Panc1 (cell line): ENCODE measurements at regions not wholly inside any gene's neighbourhood (a gene's known extent, or its start where the extent isn't known, plus 50 kb on each side); places are given as distances from the start of the nearest gene placed in this dataset.

ENCODE experiments used
- ATAC-seq: fragments of 200-7000 bp; cut with Tn5 transposase; 2 replicates; pipeline ENCODE4 v1.9.1; 2020; ENCODE audit warnings: mild to moderate bottlenecking, moderate library complexity
- BruUV-seq: library from RNA; stranded (reverse); fragments of 400-500 nt; replicated peaks from 2 replicates; lab custom pipeline; 2021; lab: Mats Ljungman, UMichigan
- CTCF ChIA-PET: fragments of 300-600 bp; sonication (Branson Sonifier 250); formaldehyde crosslinking; loops from one replicate; lab custom pipeline; 2022; ENCODE audit warnings: antibody characterized with exemption; lab: Charles Lee
- POLR2A ChIA-PET: fragments of 300-600 bp; sonication (Branson Sonifier 250); formaldehyde crosslinking; loops from one replicate; lab custom pipeline; 2022; ENCODE audit warnings: antibody characterized with exemption; lab: Charles Lee
- DNase-seq: peaks from one replicate; pipeline ENCODE4 v3.0.0-alpha.2; 2010; ENCODE audit warnings: low read depth, low spot score
- H3K27ac ChIP-seq: 2 replicates; pipeline ENCODE4 v1.5.1; 2011; ENCODE audit warnings: mild to moderate bottlenecking, low read length, inconsistent platforms
- H3K27me3 ChIP-seq: fragments of 200-500 bp; sonication (Bioruptor generic); 2 replicates; pipeline ENCODE4 v1.6.0; 2014; ENCODE audit warnings: low read length, inconsistent platforms; ENCODE audit not compliant: control insufficient read depth, insufficient read depth
- H3K36me3 ChIP-seq: fragments of 200-500 bp; sonication (Bioruptor generic); 2 replicates; pipeline ENCODE4 v1.5.1; 2014; ENCODE audit warnings: inconsistent platforms, mild to moderate bottlenecking, low read length, moderate library complexity; ENCODE audit not compliant: control insufficient read depth, insufficient read depth
- H3K4me1 ChIP-seq: 2 replicates; pipeline ENCODE4 v1.5.1; 2011; ENCODE audit warnings: inconsistent platforms, mild to moderate bottlenecking, low read length, moderate library complexity; ENCODE audit not compliant: control insufficient read depth, insufficient read depth
- H3K4me3 ChIP-seq, 2 experiments: 2 replicates each; pipeline ENCODE4 v1.5.1; 2011 to 2012; ENCODE audit warnings: low read depth in 2 of 2, low read length in 2 of 2, mild to moderate bottlenecking in 2 of 2, inconsistent platforms in 1 of 2, moderate library complexity in 1 of 2
- H3K9me3 ChIP-seq: fragments of 200-500 bp; sonication (Bioruptor generic); 2 replicates; pipeline ENCODE4 v1.5.1; 2014; ENCODE audit warnings: low read depth, mild to moderate bottlenecking, inconsistent platforms, low read length, moderate library complexity; ENCODE audit not compliant: control insufficient read depth, insufficient read depth
- CTCF ChIP-seq: fragments of 450-650 bp; IDR thresholded peaks from 2 replicates; pipeline ENCODE4 v1.5.1; 2017; ENCODE audit warnings: mild to moderate bottlenecking
- POLR2AphosphoS5 ChIP-seq: IDR thresholded peaks from 2 replicates; pipeline ENCODE4 v1.6.1; 2012; ENCODE audit warnings: mild to moderate bottlenecking, low read depth, low read length, moderate library complexity
- SIN3A ChIP-seq: IDR thresholded peaks from 2 replicates; pipeline ENCODE4 v1.6.1; 2012; ENCODE audit warnings: low read depth, mild to moderate bottlenecking, low read length, moderate library complexity, borderline replicate concordance; ENCODE audit not compliant: insufficient read depth
- TCF7L2 ChIP-seq: IDR thresholded peaks from 2 replicates; pipeline ENCODE4 v1.6.1; 2011; ENCODE audit warnings: mild to moderate bottlenecking, low read depth, low read length, inconsistent platforms
- in situ Hi-C: cut with HindIII; loops from 2 replicates; pipeline ENCODE4 v1.10.0; 2016; ENCODE audit warnings: low sequenced_read_pairs, low pct_unique_long_range_greater_than_20kb
- intact Hi-C: fragments of 100-400 bp; cut with micrococcal nuclease; formaldehyde crosslinking; loops from one replicate; pipeline ENCODE4 v1.10.0; 2022; ENCODE audit not compliant: unreplicated experiment
- TF ChIP-seq, protein P1 (sequence below), 2 experiments: IDR thresholded peaks; 2 replicates each; pipeline ENCODE4 v1.6.1; 2011 to 2012; ENCODE audit warnings: low read depth in 2 of 2, control low read depth in 1 of 2, low read length in 1 of 2, mild to moderate bottlenecking in 1 of 2, moderate library complexity in 1 of 2; ENCODE audit not compliant: insufficient read depth in 1 of 2

DNA sequence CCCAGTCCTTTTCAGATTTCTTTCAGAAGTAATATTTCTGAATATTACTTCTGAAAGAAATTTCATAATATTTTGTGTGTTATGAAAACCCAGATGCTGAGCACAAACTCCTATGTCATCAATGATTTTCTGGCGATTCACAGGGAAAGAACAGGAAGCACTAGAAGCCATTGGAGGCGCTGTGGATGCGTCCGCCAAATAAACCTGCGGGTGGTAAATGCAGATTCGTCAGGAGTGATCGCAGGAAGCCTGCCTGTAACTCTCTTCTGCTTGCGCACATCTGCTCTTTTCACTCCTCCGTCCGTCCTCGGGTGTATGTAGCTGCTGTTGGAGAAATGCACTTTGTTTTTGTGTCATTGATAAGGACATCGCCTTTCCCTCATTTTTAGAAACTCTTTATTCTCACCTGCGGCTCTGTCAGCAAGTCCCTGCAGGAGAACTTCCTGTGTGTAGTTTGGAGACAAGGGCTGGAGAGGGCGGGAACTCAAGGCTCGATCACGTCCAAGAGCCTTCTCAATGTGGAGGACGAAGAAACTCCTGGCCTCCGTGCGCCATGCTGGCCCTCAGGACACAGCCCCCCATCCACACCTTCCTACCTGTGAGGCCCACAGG, 483.8 kb downstream of the GALR1 start:
- H3K9me3 ChIP-seq: no peaks in the 10 kb centered on the region
- TF ChIP-seq TCF7L2: no peak
- TF ChIP-seq SIN3A: no peak
- TF ChIP-seq POLR2AphosphoS5: no peak
- TF ChIP-seq CTCF: no peak
- TF ChIP-seq, protein P1, sequence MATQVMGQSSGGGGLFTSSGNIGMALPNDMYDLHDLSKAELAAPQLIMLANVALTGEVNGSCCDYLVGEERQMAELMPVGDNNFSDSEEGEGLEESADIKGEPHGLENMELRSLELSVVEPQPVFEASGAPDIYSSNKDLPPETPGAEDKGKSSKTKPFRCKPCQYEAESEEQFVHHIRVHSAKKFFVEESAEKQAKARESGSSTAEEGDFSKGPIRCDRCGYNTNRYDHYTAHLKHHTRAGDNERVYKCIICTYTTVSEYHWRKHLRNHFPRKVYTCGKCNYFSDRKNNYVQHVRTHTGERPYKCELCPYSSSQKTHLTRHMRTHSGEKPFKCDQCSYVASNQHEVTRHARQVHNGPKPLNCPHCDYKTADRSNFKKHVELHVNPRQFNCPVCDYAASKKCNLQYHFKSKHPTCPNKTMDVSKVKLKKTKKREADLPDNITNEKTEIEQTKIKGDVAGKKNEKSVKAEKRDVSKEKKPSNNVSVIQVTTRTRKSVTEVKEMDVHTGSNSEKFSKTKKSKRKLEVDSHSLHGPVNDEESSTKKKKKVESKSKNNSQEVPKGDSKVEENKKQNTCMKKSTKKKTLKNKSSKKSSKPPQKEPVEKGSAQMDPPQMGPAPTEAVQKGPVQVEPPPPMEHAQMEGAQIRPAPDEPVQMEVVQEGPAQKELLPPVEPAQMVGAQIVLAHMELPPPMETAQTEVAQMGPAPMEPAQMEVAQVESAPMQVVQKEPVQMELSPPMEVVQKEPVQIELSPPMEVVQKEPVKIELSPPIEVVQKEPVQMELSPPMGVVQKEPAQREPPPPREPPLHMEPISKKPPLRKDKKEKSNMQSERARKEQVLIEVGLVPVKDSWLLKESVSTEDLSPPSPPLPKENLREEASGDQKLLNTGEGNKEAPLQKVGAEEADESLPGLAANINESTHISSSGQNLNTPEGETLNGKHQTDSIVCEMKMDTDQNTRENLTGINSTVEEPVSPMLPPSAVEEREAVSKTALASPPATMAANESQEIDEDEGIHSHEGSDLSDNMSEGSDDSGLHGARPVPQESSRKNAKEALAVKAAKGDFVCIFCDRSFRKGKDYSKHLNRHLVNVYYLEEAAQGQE (IDR thresholded peaks at IDR 0.05; ENCODE audit: insufficient read depth in 1 of 2, low read depth in 2 of 2, low read length in 1 of 2): no peak
- POLR2A ChIA-PET: no interaction called here
- intact Hi-C loops (no loop called here), in situ Hi-C loops (no loop called here)
- CTCF ChIA-PET: no interaction called here
- no peak for DNase-seq
- H3K4me3 ChIP-seq: no peak overlapping the region
- H3K27me3 ChIP-seq: peaks cover 10% of the 10 kb centered on the region; the same call in 1 of the 2 replicates
- no peak overlapping the region for H3K27ac ChIP-seq
- no peaks in the 10 kb centered on the region for H3K4me1 ChIP-seq
- no TSS peak for BruUV-seq
- ATAC-seq: no peak
- H3K36me3 ChIP-seq: no peaks in the 10 kb centered on the region

DNA sequence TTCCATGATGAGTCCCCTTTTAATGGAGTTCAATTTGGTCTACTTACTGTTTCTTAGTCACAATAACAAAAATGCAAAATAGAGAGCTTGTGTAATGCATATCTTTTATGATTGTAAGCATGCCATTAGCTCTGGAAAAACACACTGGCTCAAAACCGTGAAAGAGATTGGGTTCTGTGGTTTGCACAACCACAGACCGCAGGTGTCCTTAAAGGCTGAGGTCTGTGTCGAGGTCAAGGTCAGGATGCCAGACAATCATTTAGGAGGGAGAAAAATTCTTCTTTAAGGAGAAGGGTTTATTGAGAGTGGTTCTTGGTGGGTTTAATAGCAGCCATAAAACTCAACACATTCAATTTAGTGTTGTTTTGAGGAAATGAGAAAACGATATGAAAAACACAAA, 487.2 kb downstream of the GALR1 start:
- ATAC-seq (no peak), DNase-seq (no peak)
- ChIA-PET POLR2A (no interaction called here), CTCF (no interaction called here)
- TF ChIP-seq CTCF: no peak
- TF ChIP-seq, protein P1 (IDR thresholded peaks at IDR 0.05; ENCODE audit: insufficient read depth in 1 of 2, low read depth in 2 of 2, low read length in 1 of 2): no peak
- no peak for TF ChIP-seq SIN3A
- no peak for TF ChIP-seq POLR2AphosphoS5
- no peak for TF ChIP-seq TCF7L2
- in situ Hi-C loops (no loop called here), intact Hi-C loops (no loop called here)
- no TSS peak for BruUV-seq
- H3K27me3 ChIP-seq: peaks cover 12% of the 10 kb centered on the region
- no peaks in the 10 kb centered on the region for H3K4me1 ChIP-seq
- no peaks in the 10 kb centered on the region for H3K36me3 ChIP-seq
- no peak overlapping the region for H3K4me3 ChIP-seq
- H3K27ac ChIP-seq: no peak overlapping the region
- no peaks in the 10 kb centered on the region for H3K9me3 ChIP-seq
